Endothelial cell of umbilical vein (primary cell): ENCODE measurements at regions not wholly inside any gene's neighbourhood (a gene's known extent, or its start where the extent isn't known, plus 50 kb on each side); places are given as distances from the start of the nearest gene placed in this dataset.

Source experiments
- BruUV-seq: library from RNA; stranded (reverse); fragments of 400-500 nt; replicated peaks from 2 replicates; lab custom pipeline; 2021; lab: Mats Ljungman, UMichigan
- CTCF ChIA-PET: fragments of 300-600, 350-600 bp; sonication (Branson Sonifier 250); formaldehyde crosslinking; loops from one replicate; lab custom pipeline; 2021; ENCODE audit warnings: antibody characterized with exemption, inconsistent platforms; lab: Charles Lee
- POLR2A ChIA-PET: fragments of 300-600, 350-600 bp; sonication (Branson Sonifier 250); formaldehyde crosslinking; loops from one replicate; lab custom pipeline; 2021; ENCODE audit warnings: antibody characterized with exemption, inconsistent platforms; lab: Charles Lee
- DNase-seq: peaks from one replicate; pipeline ENCODE4 v3.0.0-alpha.2; 2011; ENCODE audit warnings: low read depth, low spot score
- FAIRE-seq: peaks from 2 replicates; lab custom pipeline; 2011; peaks lifted over from hg19 to GRCh38; lab: Jason Lieb, UNC
- H2AFZ ChIP-seq: 2 replicates; pipeline ENCODE4 v1.6.0; 2012; ENCODE audit warnings: low read depth, low read length, control low read depth, inconsistent platforms
- H3K27ac ChIP-seq: 2 replicates; pipeline ENCODE4 v1.5.1; 2011; ENCODE audit warnings: low read depth, mild to moderate bottlenecking, control low read depth, low read length, moderate library complexity; ENCODE audit not compliant: insufficient read depth
- H3K27me3 ChIP-seq, 2 experiments: 2 replicates each; pipeline versions ENCODE4 v1.6.0 to v1.6.1; 2011; ENCODE audit warnings: low read length in 2 of 2, mixed read lengths in 1 of 2; ENCODE audit not compliant: control insufficient read depth in 2 of 2, insufficient read depth in 2 of 2
- H3K36me3 ChIP-seq, 2 experiments: 2 replicates in 1 of 2; 3 replicates in 1 of 2; pipeline ENCODE4 v1.5.1; 2011; ENCODE audit warnings: low read length in 2 of 2, mild to moderate bottlenecking in 1 of 2, moderate library complexity in 1 of 2; ENCODE audit not compliant: control insufficient read depth in 2 of 2, insufficient read depth in 2 of 2; ENCODE audit errors: extremely low read depth in 1 of 2
- H3K4me1 ChIP-seq: 3 replicates; pipeline ENCODE4 v1.5.1; 2011; ENCODE audit warnings: mild to moderate bottlenecking, low read length; ENCODE audit not compliant: control insufficient read depth, insufficient read depth; ENCODE audit errors: extremely low read depth
- H3K4me2 ChIP-seq: 2 replicates; pipeline ENCODE4 v1.6.1; 2011; ENCODE audit warnings: low read length, control low read depth, mixed read lengths; ENCODE audit not compliant: insufficient read depth
- H3K4me3 ChIP-seq, 3 experiments: fragments of 200-600 bp in 1 of 3; sonication (generic), shearing (Covaris generic) in 1 of 3; replicated peaks in 1 of 3; 2 replicates each; pipeline ENCODE4 v1.5.1; 2011 to 2016; ENCODE audit warnings: control low read depth in 3 of 3, low read length in 3 of 3, mild to moderate bottlenecking in 2 of 3, inconsistent platforms in 1 of 3, low read depth in 1 of 3, moderate library complexity in 1 of 3; ENCODE audit not compliant: insufficient read depth in 1 of 3
- H3K79me2 ChIP-seq: 2 replicates; pipeline ENCODE4 v1.6.0; 2012; ENCODE audit warnings: low read length, inconsistent platforms; ENCODE audit not compliant: control insufficient read depth, insufficient read depth
- H3K9ac ChIP-seq: replicated peaks from 2 replicates; pipeline ENCODE3; 2011; ENCODE audit warnings: low read length, control low read depth; ENCODE audit not compliant: insufficient read depth; ENCODE audit errors: extremely low read depth
- H3K9me1 ChIP-seq: replicated peaks from 3 replicates; pipeline ENCODE4 v1.6.0; 2011; ENCODE audit warnings: mild to moderate bottlenecking, low read length; ENCODE audit not compliant: control insufficient read depth, insufficient read depth; ENCODE audit errors: extremely low read depth
- H3K9me3 ChIP-seq: replicated peaks from 2 replicates; pipeline ENCODE4 v1.5.1; 2012; ENCODE audit warnings: low read length, inconsistent platforms; ENCODE audit not compliant: control insufficient read depth, insufficient read depth
- H4K20me1 ChIP-seq: replicated peaks from 2 replicates; pipeline ENCODE3; 2011; ENCODE audit warnings: mild to moderate bottlenecking, low read length; ENCODE audit not compliant: control insufficient read depth, insufficient read depth; ENCODE audit errors: extremely low read depth
- CTCF ChIP-seq, 2 donors: IDR thresholded peaks; 1 replicate in 1 of 2; 2 replicates in 1 of 2; pipeline ENCODE4 v1.5.1; 2011; ENCODE audit warnings: low read length in 2 of 2, mild to moderate bottlenecking in 2 of 2, moderate library complexity in 2 of 2, control low read depth in 1 of 2, inconsistent platforms in 1 of 2, low read depth in 1 of 2; ENCODE audit not compliant: insufficient read depth in 1 of 2; ENCODE audit errors: extremely low read depth in 1 of 2
- EZH2 ChIP-seq: IDR thresholded peaks from 2 replicates; pipeline ENCODE4 v1.6.1; 2012; ENCODE audit warnings: borderline replicate concordance, low read depth, mild to moderate bottlenecking, moderate library complexity, low read length, inconsistent platforms; ENCODE audit not compliant: severe bottlenecking
- FOS ChIP-seq: IDR thresholded peaks from 2 replicates; pipeline ENCODE4 v1.6.1; 2011; ENCODE audit warnings: mild to moderate bottlenecking, low read length, moderate library complexity, borderline replicate concordance; ENCODE audit not compliant: insufficient read depth
- GATA2 ChIP-seq: IDR thresholded peaks from 2 replicates; pipeline ENCODE4 v1.7.0; 2011; ENCODE audit warnings: low read depth, mild to moderate bottlenecking, moderate library complexity, mixed read lengths, low read length; ENCODE audit not compliant: insufficient read length, insufficient read depth
- JUN ChIP-seq: IDR thresholded peaks from 2 replicates; pipeline ENCODE4 v1.6.1; 2011; ENCODE audit warnings: borderline replicate concordance, low read depth; ENCODE audit not compliant: insufficient read length, insufficient read depth
- MAX ChIP-seq: IDR thresholded peaks from 2 replicates; pipeline ENCODE4 v1.6.1; 2011; ENCODE audit not compliant: insufficient read depth, insufficient read length
- MYC ChIP-seq: IDR thresholded peaks from one replicate; pipeline ENCODE4 v1.6.1; 2011; ENCODE audit warnings: mild to moderate bottlenecking, low read depth, low read length
- POLR2A ChIP-seq: IDR thresholded peaks from 2 replicates; pipeline ENCODE4 v1.6.1; 2012; ENCODE audit warnings: low read depth, mild to moderate bottlenecking, control low read depth, low read length
- POLR2AphosphoS5 ChIP-seq: IDR thresholded peaks from 2 replicates; pipeline ENCODE4 v1.6.1; 2012; ENCODE audit warnings: low read depth, mild to moderate bottlenecking, control low read depth, low read length, moderate library complexity; ENCODE audit not compliant: insufficient read depth
- dilution Hi-C: fragments of 300-500 bp; cut with MboI; formaldehyde crosslinking; loops from one replicate; pipeline ENCODE4 v1.15.0; 2019; ENCODE audit warnings: low sequenced_read_pairs; ENCODE audit not compliant: extremely low pct_ligation_motif_present
- intact Hi-C: fragments of 100-400 bp; cut with micrococcal nuclease; formaldehyde crosslinking; loops from one replicate; pipeline ENCODE4 v1.10.0; 2022

- no peak overlapping the region for H3K27ac ChIP-seq
- ChIA-PET CTCF (no interaction called here), POLR2A (no interaction called here)
- DNase-seq (no peak), FAIRE-seq (no peak)
- no peak overlapping the region for H3K9ac ChIP-seq
- H3K4me1 ChIP-seq, result no peaks in the 10 kb centered on the region
- H3K4me2 ChIP-seq, result no peak overlapping the region
- BruUV-seq, result no TSS peak
- dilution Hi-C loops, result no loop called here
- no peak for TF ChIP-seq MAX
- H3K27me3 ChIP-seq, result no peaks in the 10 kb centered on the region
- H3K9me3 ChIP-seq, result no peaks in the 10 kb centered on the region
- intact Hi-C loops, result no loop called here
- H2AFZ ChIP-seq, result no peak overlapping the region
- no peak overlapping the region for H3K4me3 ChIP-seq
- no peaks in the 10 kb centered on the region for H3K36me3 ChIP-seq
- no peaks in the 10 kb centered on the region for H3K79me2 ChIP-seq
- no peaks in the 10 kb centered on the region for H3K9me1 ChIP-seq
- H4K20me1 ChIP-seq, result no peaks in the 10 kb centered on the region
Observed at GRCh38 chr6:90868656-90869055, 281.8 kb upstream of the MAP3K7 start.

GRCh38 chr6:90868256-90868655 lies 281.4 kb upstream of the MAP3K7 start:
- DNase-seq (no peak), FAIRE-seq (no peak)
- dilution Hi-C loops (no loop called here), intact Hi-C loops (no loop called here)
- ChIA-PET POLR2A (no interaction called here), CTCF (no interaction called here)
- H3K79me2 ChIP-seq, result no peaks in the 10 kb centered on the region
- H3K27me3 ChIP-seq, result no peaks in the 10 kb centered on the region
- H3K4me1 ChIP-seq, result no peaks in the 10 kb centered on the region
- no peaks in the 10 kb centered on the region for H4K20me1 ChIP-seq
- H3K4me3 ChIP-seq, result no peak overlapping the region
- TF ChIP-seq MAX (no peak), GATA2 (no peak), EZH2 (no peak), CTCF (IDR thresholded peaks at IDR 0.05; ENCODE audit: extremely low read depth in 1 of 2, insufficient read depth in 1 of 2, low read depth in 1 of 2, low read length in 2 of 2) (no peak), MYC (no peak), POLR2AphosphoS5 (no peak), POLR2A (no peak), JUN (no peak), FOS (no peak)
- no peak overlapping the region for H3K27ac ChIP-seq
- no peak overlapping the region for H2AFZ ChIP-seq
- no peak overlapping the region for H3K9ac ChIP-seq
- H3K9me1 ChIP-seq, result no peaks in the 10 kb centered on the region
- no peaks in the 10 kb centered on the region for H3K36me3 ChIP-seq
- no TSS peak for BruUV-seq
- no peaks in the 10 kb centered on the region for H3K9me3 ChIP-seq
- no peak overlapping the region for H3K4me2 ChIP-seq
